K562 (cell line): ENCODE measurements at regions not wholly inside any gene's neighbourhood (a gene's known extent, or its start where the extent isn't known, plus 50 kb on each side); places are given as distances from the start of the nearest gene placed in this dataset.

Experiments used
- ATAC-seq: fragments of 200-7000 bp; cut with Tn5 transposase; 3 replicates; pipeline ENCODE4 v1.9.1; 2020; ENCODE audit warnings: moderate library complexity
- BruUV-seq: library from RNA; stranded (reverse); fragments of 400-500 nt; replicated peaks from 2 replicates; lab custom pipeline; 2021; lab: Mats Ljungman, UMichigan
- CTCF ChIA-PET: fragments of 300-600 bp; formaldehyde crosslinking; extraction: SDS; loops from one replicate; lab custom pipeline; 2021; ENCODE audit warnings: low intra/inter-chr PET ratio; lab: Yijun Ruan, JAX
- POLR2A ChIA-PET: fragments of 300-600, 350-650 bp; sonication (Branson Sonifier 250); formaldehyde crosslinking; extraction: SDS; loops from one replicate; lab custom pipeline; 2021; ENCODE audit warnings: antibody characterized with exemption, inconsistent platforms; lab: Yijun Ruan, JAX
- DNase-seq, 4 experiments: peaks; one replicate each; pipeline versions ENCODE4 v3.0.0 to v3.0.0-alpha.2; 2011 to 2018; ENCODE audit warnings: low spot score in 3 of 4, mixed read lengths in 3 of 4; ENCODE audit errors: extremely low read depth in 1 of 4
- FAIRE-seq: peaks from 2 replicates; lab custom pipeline; 2011; peaks lifted over from hg19 to GRCh38; lab: Jason Lieb, UNC
- H2AFZ ChIP-seq: 2 replicates; pipeline ENCODE4 v1.6.0; 2011; ENCODE audit warnings: low read depth, low read length, control low read depth, inconsistent platforms
- H3K27ac ChIP-seq: fragments of 200-600 bp; 3 replicates; pipeline ENCODE4 v1.8.0; 2011; ENCODE audit warnings: low read depth, mild to moderate bottlenecking, control low read depth, inconsistent platforms, low read length, moderate library complexity, mixed read lengths; ENCODE audit errors: extremely low read depth
- H3K27me3 ChIP-seq, 2 experiments: fragments of 300-600 bp in 1 of 2; 2 replicates in 1 of 2; 3 replicates in 1 of 2; pipeline versions ENCODE4 v1.6.0 to v1.8.0; 2011; ENCODE audit warnings: inconsistent platforms in 2 of 2, low read length in 2 of 2, mild to moderate bottlenecking in 1 of 2, mixed read lengths in 1 of 2, moderate library complexity in 1 of 2; ENCODE audit not compliant: control insufficient read depth in 2 of 2, insufficient read depth in 2 of 2
- H3K36me3 ChIP-seq: fragments of 300-600 bp; 3 replicates; pipeline ENCODE4 v1.8.0; 2011; ENCODE audit warnings: mild to moderate bottlenecking, low read length, inconsistent platforms; ENCODE audit not compliant: control insufficient read depth, insufficient read depth
- H3K4me1 ChIP-seq, 2 experiments: fragments of 200-600 bp in 1 of 2; replicated peaks in 1 of 2; 2 replicates in 1 of 2; 3 replicates in 1 of 2; pipeline versions ENCODE4 v1.5.1 to v1.8.0; 2011; ENCODE audit warnings: inconsistent platforms in 2 of 2, low read length in 2 of 2, mild to moderate bottlenecking in 1 of 2, mixed read lengths in 1 of 2, moderate library complexity in 1 of 2; ENCODE audit not compliant: control insufficient read depth in 2 of 2, insufficient read depth in 2 of 2
- H3K4me2 ChIP-seq: 2 replicates; pipeline ENCODE4 v1.6.1; 2011; ENCODE audit warnings: low read length, control low read depth, inconsistent platforms, mixed read lengths; ENCODE audit not compliant: insufficient read depth
- H3K4me3 ChIP-seq: fragments of 200-600 bp; sonication (generic), shearing (Covaris generic); 2 replicates; pipeline ENCODE4 v1.5.1; 2016; ENCODE audit warnings: control low read depth, inconsistent platforms
- H3K79me2 ChIP-seq: fragments of 200-600 bp; 3 replicates; pipeline ENCODE4 v1.8.0; 2011; ENCODE audit warnings: low read length, inconsistent platforms; ENCODE audit not compliant: control insufficient read depth, insufficient read depth
- H3K9ac ChIP-seq, 2 experiments: 2 replicates each; pipeline versions ENCODE4 v1.6.0 to v1.6.1; 2011; ENCODE audit warnings: low read depth in 2 of 2, low read length in 2 of 2, control low read depth in 1 of 2, inconsistent platforms in 1 of 2, mild to moderate bottlenecking in 1 of 2, mixed read lengths in 1 of 2; ENCODE audit not compliant: insufficient read depth in 1 of 2
- H3K9me1 ChIP-seq: one replicate; pipeline ENCODE4 v1.6.0; 2011; ENCODE audit warnings: inconsistent platforms, mild to moderate bottlenecking, low read length, moderate library complexity; ENCODE audit not compliant: control insufficient read depth, insufficient read depth
- H3K9me3 ChIP-seq: replicated peaks from 2 replicates; pipeline ENCODE4 v1.5.1; 2011; ENCODE audit warnings: low read depth, low read length, inconsistent platforms; ENCODE audit not compliant: control insufficient read depth, insufficient read depth
- H4K20me1 ChIP-seq: replicated peaks from 2 replicates; pipeline ENCODE4 v1.6.1; 2011; ENCODE audit warnings: low read length, inconsistent platforms, mixed read lengths; ENCODE audit not compliant: control insufficient read depth, insufficient read depth
- DMBX1 ChIP-seq: fragments of 250-450 bp; sonication (Bioruptor Pico); IDR thresholded peaks from 2 replicates; pipeline ENCODE4 v1.8.0; 2022; ENCODE audit warnings: inconsistent platforms, mild to moderate bottlenecking, moderate library complexity, borderline replicate concordance
- EHMT2 ChIP-seq: fragments of 450-650 bp; IDR thresholded peaks from 2 replicates; pipeline ENCODE4 v1.6.1; 2018; ENCODE audit warnings: antibody characterized with exemption
- NFRKB ChIP-seq: fragments of 450-650 bp; IDR thresholded peaks from 2 replicates; pipeline ENCODE4 v1.6.1; 2016; ENCODE audit warnings: low read depth
- PCBP2 ChIP-seq: fragments of 200-400 bp; formaldehyde crosslinking; IDR thresholded peaks from 2 replicates; pipeline ENCODE4 v1.6.1; 2018; ENCODE audit warnings: low read length, low read depth, mild to moderate bottlenecking, moderate library complexity; ENCODE audit not compliant: poor library complexity, severe bottlenecking
- SMARCB1 ChIP-seq: IDR thresholded peaks from 2 replicates; pipeline ENCODE4 v1.6.1; 2011; ENCODE audit warnings: improper control_type of control experiment, low read depth; ENCODE audit not compliant: insufficient read length
- SRSF3 ChIP-seq: fragments of 200-400 bp; formaldehyde crosslinking; IDR thresholded peaks from 2 replicates; pipeline ENCODE4 v1.6.1; 2016; ENCODE audit warnings: mild to moderate bottlenecking, low read length, moderate library complexity; ENCODE audit not compliant: insufficient read depth
- ZKSCAN1 ChIP-seq: fragments of 150-350 bp; IDR thresholded peaks from 2 replicates; pipeline ENCODE4 v1.6.1; 2016; ENCODE audit warnings: low read depth, low read length
- ZNF121 ChIP-seq: sonication (generic); formaldehyde crosslinking; conservative IDR thresholded peaks from 2 replicates; pipeline ENCODE4 v1.8.0; 2022; ENCODE audit warnings: missing genetic modification reagents
- ZNF766 ChIP-seq: fragments of 200-800 bp; sonication (Bioruptor generic); conservative IDR thresholded peaks from 2 replicates; pipeline ENCODE4 v1.6.1; 2016; ENCODE audit warnings: missing genetic modification characterization, missing compliant biosample characterization
- WGBS: fragments of 100-300 bp; shearing (Covaris generic); methylation state at CpG from one replicate; pipeline ENCODE4 v1.1.6; 2016; ENCODE audit warnings: low coverage, mixed read lengths; ENCODE audit not compliant: insufficient coverage; ENCODE audit errors: missing lambda C conversion rate; 5-methylcytosine and 5-hydroxymethylcytosine counted together
- in situ Hi-C: fragments of 300-500 bp; cut with MboI; formaldehyde crosslinking; loops from 4 replicates; pipeline ENCODE4 v1.15.0; 2018; ENCODE audit warnings: inconsistent platforms, mixed read lengths
- intact Hi-C: fragments of 100-400 bp; cut with micrococcal nuclease; formaldehyde crosslinking; loops from 2 replicates; pipeline ENCODE4 v1.14.2; 2022
- TF ChIP-seq, protein P1 (sequence below): fragments of 250-450 bp; sonication (Bioruptor Pico); IDR thresholded peaks from 2 replicates; pipeline ENCODE4 v1.4.0; 2020; ENCODE audit warnings: borderline replicate concordance
- TF ChIP-seq, protein P2 (sequence below): fragments of 150-350 bp; IDR thresholded peaks from 2 replicates; pipeline ENCODE4 v1.6.1; 2014; ENCODE audit warnings: low read depth, mild to moderate bottlenecking, low read length, borderline replicate concordance

DNA sequence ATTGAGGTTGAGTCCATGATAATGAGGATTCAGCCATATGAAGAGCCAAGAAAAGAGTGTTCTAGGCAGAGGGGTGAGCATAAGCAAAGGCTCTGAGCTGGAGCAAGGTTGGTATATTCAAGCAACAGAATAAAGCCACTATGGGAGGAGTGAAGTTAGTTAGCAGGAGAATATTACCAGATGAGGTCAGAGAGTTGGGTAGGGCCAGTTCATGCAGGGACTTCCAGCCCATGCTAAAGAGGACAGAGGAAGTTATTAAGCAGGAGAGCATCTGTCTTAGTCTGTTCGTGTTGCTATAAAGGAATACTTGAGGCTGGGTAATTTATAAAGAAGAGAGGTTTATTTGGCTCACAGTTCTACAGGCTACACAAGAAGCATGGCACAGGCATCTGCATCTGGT lies 57.1 kb upstream of the ATG10 start:
- no peaks in the 10 kb centered on the region for H3K9me3 ChIP-seq
- no peaks in the 10 kb centered on the region for H4K20me1 ChIP-seq
- H3K27ac ChIP-seq: no peak overlapping the region
- H2AFZ ChIP-seq: 0 out of 2 replicates have a peak overlapping the region, but pooled peaks have one; percentile 22
- ChIA-PET POLR2A (interaction anchor here (0.7 kb wide), 1 partner anchor 10 kb away, joined by 3 read pairs; no protein-coding TSS in a partner anchor), CTCF (no interaction called here)
- DNase-seq (no peak), ATAC-seq (no peak; the same call in 2 of the 3 replicates), FAIRE-seq (no peak)
- H3K79me2 ChIP-seq: no peaks in the 10 kb centered on the region
- H3K4me2 ChIP-seq: no peak overlapping the region
- H3K36me3 ChIP-seq: no peaks in the 10 kb centered on the region
- no TSS peak for BruUV-seq
- peak; percentile 78 for TF ChIP-seq ZNF766 (CRISPR knock-in tag)
- no peak for TF ChIP-seq ZNF121 (CRISPR knock-in tag)
- in situ Hi-C loops (no loop called here), intact Hi-C loops (no loop called here)
- WGBS: 0% methylated on average over 1 of the region's 1 CpG
- H3K4me3 ChIP-seq: no peak overlapping the region
- no peaks in the 10 kb centered on the region for H3K27me3 ChIP-seq
- no peaks in the 10 kb centered on the region for H3K9me1 ChIP-seq
- no peak overlapping the region for H3K9ac ChIP-seq
- H3K4me1 ChIP-seq: no peaks in the 10 kb centered on the region

DNA sequence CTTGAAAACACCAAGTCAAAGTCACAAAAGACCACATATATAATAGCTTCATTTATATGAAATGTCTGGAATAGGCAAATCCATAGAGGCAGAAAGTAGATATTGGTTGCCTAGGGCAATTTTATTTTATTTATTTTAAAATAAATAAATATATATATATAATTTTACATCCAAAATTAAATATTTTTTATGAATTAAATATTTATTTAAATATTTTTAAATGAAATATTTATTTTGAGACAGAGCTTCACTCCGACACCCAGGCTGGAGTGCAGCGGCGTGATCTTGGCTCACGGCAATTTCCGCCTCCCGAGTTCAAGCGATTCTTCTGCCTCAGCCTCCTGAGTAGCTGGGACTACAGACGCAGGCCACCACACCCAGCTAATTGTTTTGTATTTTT lies 58.9 kb upstream of the ATG10 start:
- Histone ChIP-seq H3K9ac (no peak overlapping the region), H3K27ac (no peak overlapping the region), H3K9me1 (no peaks in the 10 kb centered on the region), H3K36me3 (no peaks in the 10 kb centered on the region), H2AFZ (no peak overlapping the region), H3K4me3 (no peak overlapping the region), H3K4me2 (no peak overlapping the region), H3K79me2 (no peaks in the 10 kb centered on the region), H4K20me1 (no peaks in the 10 kb centered on the region), H3K4me1 (peaks cover 0 to 10% of the 10 kb centered on the region in 2 experiments; a peak in 3 of 5 replicates), H3K9me3 (no peaks in the 10 kb centered on the region), H3K27me3 (no peaks in the 10 kb centered on the region)
- in situ Hi-C loops: no loop called here
- ATAC-seq (no peak), DNase-seq (no peak), FAIRE-seq (no peak)
- ChIA-PET CTCF (no interaction called here), POLR2A (interaction anchor here (0.7 kb wide), 1 partner anchor 10 kb away, joined by 3 read pairs; no protein-coding TSS in a partner anchor)
- no peak for TF ChIP-seq PCBP2
- no peak for TF ChIP-seq SMARCB1
- TF ChIP-seq DMBX1 (CRISPR knock-in tag): no peak
- no peak for TF ChIP-seq EHMT2
- TF ChIP-seq, protein P1, sequence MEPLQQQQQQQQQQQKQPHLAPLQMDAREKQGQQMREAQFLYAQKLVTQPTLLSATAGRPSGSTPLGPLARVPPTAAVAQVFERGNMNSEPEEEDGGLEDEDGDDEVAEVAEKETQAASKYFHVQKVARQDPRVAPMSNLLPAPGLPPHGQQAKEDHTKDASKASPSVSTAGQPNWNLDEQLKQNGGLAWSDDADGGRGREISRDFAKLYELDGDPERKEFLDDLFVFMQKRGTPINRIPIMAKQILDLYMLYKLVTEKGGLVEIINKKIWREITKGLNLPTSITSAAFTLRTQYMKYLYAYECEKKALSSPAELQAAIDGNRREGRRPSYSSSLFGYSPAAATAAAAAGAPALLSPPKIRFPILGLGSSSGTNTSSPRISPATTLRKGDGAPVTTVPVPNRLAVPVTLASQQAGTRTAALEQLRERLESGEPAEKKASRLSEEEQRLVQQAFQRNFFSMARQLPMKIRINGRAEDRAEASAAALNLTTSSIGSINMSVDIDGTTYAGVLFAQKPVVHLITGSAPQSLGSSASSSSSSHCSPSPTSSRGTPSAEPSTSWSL (CRISPR knock-in tag): no peak
- TF ChIP-seq, protein P2, sequence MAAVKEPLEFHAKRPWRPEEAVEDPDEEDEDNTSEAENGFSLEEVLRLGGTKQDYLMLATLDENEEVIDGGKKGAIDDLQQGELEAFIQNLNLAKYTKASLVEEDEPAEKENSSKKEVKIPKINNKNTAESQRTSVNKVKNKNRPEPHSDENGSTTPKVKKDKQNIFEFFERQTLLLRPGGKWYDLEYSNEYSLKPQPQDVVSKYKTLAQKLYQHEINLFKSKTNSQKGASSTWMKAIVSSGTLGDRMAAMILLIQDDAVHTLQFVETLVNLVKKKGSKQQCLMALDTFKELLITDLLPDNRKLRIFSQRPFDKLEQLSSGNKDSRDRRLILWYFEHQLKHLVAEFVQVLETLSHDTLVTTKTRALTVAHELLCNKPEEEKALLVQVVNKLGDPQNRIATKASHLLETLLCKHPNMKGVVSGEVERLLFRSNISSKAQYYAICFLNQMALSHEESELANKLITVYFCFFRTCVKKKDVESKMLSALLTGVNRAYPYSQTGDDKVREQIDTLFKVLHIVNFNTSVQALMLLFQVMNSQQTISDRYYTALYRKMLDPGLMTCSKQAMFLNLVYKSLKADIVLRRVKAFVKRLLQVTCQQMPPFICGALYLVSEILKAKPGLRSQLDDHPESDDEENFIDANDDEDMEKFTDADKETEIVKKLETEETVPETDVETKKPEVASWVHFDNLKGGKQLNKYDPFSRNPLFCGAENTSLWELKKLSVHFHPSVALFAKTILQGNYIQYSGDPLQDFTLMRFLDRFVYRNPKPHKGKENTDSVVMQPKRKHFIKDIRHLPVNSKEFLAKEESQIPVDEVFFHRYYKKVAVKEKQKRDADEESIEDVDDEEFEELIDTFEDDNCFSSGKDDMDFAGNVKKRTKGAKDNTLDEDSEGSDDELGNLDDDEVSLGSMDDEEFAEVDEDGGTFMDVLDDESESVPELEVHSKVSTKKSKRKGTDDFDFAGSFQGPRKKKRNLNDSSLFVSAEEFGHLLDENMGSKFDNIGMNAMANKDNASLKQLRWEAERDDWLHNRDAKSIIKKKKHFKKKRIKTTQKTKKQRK: no peak
- TF ChIP-seq ZKSCAN1: no peak
- TF ChIP-seq SRSF3: no peak
- no peak for TF ChIP-seq NFRKB
- 85% methylated on average over 8 of the region's 8 CpGs for WGBS
- BruUV-seq: no TSS peak
- intact Hi-C loops: no loop called here
